T-helper 2 cell treated with Interferon-gamma antibody and Interleukin-4, amounts not matched to agents 100 ng/mL and 5 ng/mL, for 36 hours (primary cell): ENCODE measurements at regions not wholly inside any gene's neighbourhood (a gene's known extent, or its start where the extent isn't known, plus 50 kb on each side); places are given as distances from the start of the nearest gene placed in this dataset.

Source experiments
- intact Hi-C: fragments of 100-400 bp; cut with micrococcal nuclease; formaldehyde crosslinking; loops from one replicate; pipeline ENCODE4 v1.15.1; 2023

GRCh38 chr13:33945477-33945876 is 127.5 kb downstream of the RFC3 start:
- intact Hi-C loops = no loop called here

GRCh38 chr13:33953203-33953602 is 135.3 kb downstream of the RFC3 start:
- intact Hi-C loops = no loop called here

- intact Hi-C loops = no loop called here
These were observed 135.8 kb downstream of the RFC3 start for GRCh38 chr13:33953781-33954180.

GRCh38 chr13:33956346-33956745 is 138.4 kb downstream of the RFC3 start:
- intact Hi-C loops = no loop called here

GRCh38 chr13:33957497-33957905 is 139.6 kb downstream of the RFC3 start:
- intact Hi-C loops = no loop called here

- intact Hi-C loops = no loop called here
These were observed 141.0 kb downstream of the RFC3 start for GRCh38 chr13:33958964-33959363.

- intact Hi-C loops = no loop called here
These were observed 145.2 kb downstream of the RFC3 start for GRCh38 chr13:33963134-33963533.

- intact Hi-C loops = no loop called here
These were observed 145.9 kb downstream of the RFC3 start for GRCh38 chr13:33963895-33964294.

GRCh38 chr13:33968520-33969507 is 150.9 kb downstream of the RFC3 start:
- intact Hi-C loops = no loop called here

- intact Hi-C loops = no loop called here
These were observed 153.0 kb downstream of the RFC3 start for GRCh38 chr13:33970746-33971561.

GRCh38 chr13:33971562-33971819 is 153.5 kb downstream of the RFC3 start:
- intact Hi-C loops = no loop called here

- intact Hi-C loops = no loop called here
These were observed 155.2 kb downstream of the RFC3 start for GRCh38 chr13:33973194-33973593.

GRCh38 chr13:33976965-33977364 is 159.0 kb downstream of the RFC3 start:
- intact Hi-C loops = no loop called here

GRCh38 chr13:33978653-33979052 is 160.7 kb downstream of the RFC3 start:
- intact Hi-C loops = no loop called here

GRCh38 chr13:33992881-33993336 is 175.0 kb downstream of the RFC3 start:
- intact Hi-C loops = no loop called here

GRCh38 chr13:33994198-33994597 is 176.2 kb downstream of the RFC3 start:
- intact Hi-C loops = no loop called here

- intact Hi-C loops = no loop called here
These were observed 177.0 kb downstream of the RFC3 start for GRCh38 chr13:33994826-33995502.

GRCh38 chr13:33996636-33997035 is 178.7 kb downstream of the RFC3 start:
- intact Hi-C loops = no loop called here

GRCh38 chr13:33997574-33997973 is 179.6 kb downstream of the RFC3 start:
- intact Hi-C loops = no loop called here

GRCh38 chr13:33999811-34000605 is 182.1 kb downstream of the RFC3 start:
- intact Hi-C loops = no loop called here

GRCh38 chr13:34000955-34001354 is 183.0 kb downstream of the RFC3 start:
- intact Hi-C loops = no loop called here
